NCI-H1930 (cell line): ENCODE measurements at regions not wholly inside any gene's neighbourhood (a gene's known extent, or its start where the extent isn't known, plus 50 kb on each side); places are given as distances from the start of the nearest gene placed in this dataset.

Experiments used
- DNase-seq, 2 experiments: peaks; one replicate each; lab custom pipeline; 2025; lab: John Stamatoyannopoulos, UW

DNA sequence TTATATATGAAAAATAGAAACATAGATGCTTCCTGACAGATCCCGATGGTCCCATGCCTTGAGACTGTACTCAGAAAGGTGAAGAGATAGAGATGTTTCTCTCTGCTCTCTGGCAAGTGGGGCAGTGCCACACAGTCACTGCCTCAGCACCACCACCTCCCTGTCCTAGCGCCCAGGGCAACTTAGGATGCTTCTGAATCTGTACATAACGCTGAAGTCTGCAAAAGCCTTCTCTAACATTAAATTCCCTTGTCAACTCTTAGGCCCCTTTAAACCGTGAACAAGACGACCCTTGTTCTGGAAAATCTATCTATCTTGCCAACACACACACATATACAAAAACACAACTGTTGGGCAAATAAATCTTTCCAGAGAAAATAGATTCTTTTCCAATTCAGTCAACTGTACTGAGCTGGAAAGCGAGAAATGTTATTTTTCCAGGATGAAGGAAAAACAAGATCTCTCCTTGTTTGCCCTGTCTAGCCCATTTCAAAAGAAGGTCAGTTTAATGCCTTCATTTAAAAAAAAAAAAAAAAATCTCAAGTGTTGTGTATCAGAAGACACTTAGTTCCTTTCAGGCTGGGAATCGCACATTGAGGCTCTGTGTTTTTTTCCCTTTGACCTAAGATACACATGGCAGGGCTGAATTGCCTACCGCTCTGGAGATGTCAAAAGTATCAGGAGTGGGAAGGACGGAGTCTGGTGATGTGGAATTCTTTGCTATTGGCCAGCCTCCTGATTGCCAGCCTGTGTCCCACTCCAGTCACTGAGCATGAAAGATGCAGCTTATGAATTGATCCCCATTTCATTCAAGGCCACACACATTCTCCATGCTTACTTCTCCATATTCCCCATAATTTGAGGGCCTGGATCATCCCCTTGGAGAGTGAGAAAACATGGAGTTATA lies 241.4 kb downstream of the LACC1 start:
- DNase-seq = no peak

DNA sequence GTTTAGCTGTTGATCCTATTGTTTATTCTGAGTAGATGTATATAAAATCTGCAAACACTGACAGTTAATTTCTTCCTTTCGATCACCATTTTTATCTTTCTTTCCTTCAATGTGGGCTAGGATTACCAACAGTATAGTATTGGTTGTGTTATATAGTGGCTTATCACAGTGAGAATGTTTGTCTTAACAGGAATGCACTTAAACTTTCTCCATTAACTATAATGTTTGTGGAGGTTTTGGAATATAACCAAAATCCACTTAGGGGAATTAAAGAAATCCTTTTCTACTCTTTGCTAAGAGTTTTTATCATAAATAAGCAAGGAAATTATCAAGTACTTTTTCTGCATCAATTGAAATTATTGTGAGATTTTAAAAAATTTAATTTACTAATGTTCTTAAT lies 244.6 kb downstream of the LACC1 start:
- no peak for DNase-seq

DNA sequence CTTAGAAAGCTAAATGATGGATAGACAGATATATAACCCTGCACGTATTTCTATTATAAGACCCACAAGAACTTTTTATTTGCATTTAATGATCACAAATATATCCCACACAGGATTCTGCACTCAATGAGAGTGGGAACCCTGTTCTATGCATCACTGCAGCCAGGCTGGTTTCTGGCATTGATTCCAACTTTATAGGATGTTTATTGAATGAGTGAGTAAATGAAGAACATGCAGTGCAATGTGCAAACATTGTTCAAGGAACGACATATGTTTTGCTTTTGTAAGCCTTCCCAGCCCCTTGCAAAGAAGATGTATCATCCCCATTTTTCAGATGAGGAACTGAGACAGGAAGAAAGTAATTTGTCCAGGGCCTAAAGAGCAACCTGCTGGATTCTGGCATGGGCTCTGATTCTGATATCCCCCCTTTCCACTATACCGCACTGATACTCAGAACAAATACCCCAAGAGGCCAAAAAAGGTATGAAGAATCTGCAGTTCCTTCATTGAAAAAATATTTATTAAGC lies 246.3 kb downstream of the LACC1 start:
- no peak for DNase-seq

DNA sequence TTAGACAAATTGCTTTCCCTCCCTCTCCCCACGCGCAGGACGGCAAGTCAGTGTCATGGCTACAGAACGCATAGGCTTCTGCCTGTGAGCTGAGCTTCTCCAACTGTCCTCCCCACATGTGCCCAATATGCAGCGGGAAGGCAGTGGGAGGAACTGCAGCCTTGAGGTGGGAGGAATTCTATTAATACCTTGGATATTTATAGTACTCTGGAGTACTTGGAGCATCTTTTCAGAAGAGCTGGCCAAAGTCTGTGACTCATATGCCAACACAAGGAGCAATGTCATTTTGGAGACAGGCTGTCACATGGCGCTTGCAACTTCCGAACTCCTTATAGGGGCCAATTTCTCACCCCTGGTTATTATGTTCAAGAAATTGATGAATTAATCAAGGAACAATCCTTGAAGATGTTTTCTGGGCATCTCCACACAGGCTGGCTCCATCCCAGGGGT lies 245.0 kb upstream of the SERP2 start:
- DNase-seq = no peak

DNA sequence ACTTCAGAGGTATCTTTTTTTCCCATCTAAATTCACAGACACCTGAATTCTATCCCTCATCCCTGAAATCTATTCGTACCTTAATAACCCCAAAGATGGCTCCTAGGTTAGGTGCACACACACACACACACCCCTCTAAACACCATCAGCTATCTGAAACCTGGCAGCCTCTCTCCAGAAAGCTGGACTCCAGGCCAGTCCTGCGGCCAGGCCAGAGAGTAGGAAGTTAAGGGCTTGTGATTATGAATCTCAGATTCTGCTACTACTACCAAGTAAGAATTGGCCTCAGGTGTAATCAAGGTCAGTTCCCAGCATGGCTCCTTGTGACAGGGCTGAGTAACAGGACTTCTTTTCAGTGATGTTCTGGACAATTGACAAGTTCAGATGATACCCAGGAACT lies 244.2 kb upstream of the SERP2 start:
- no peak for DNase-seq

DNA sequence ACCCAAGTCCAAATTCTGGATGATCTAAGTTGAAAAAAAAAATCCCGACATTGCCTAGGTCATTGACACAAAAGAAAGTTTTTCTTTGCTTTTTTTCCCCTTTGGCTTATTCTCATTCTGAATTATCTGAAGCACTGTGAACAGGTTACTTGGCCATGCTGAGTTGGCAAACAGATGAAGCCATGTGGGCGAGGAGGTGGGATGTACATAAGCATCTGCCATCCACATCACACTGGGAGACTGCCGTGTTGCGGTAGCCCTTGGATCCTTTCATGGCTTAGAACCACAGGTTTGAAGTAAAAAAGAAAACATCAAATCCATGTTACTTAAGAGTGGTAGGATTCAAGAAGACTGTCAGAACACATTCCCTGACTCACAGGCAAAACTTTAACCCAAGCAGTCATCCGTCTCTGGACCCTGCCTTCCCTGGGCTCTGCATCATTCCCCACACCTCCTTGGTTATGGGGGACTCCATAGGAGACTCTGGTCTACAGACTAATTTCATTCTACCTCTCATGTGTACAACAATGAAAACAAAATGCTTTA lies 242.5 kb upstream of the SERP2 start:
- DNase-seq = no peak

DNA sequence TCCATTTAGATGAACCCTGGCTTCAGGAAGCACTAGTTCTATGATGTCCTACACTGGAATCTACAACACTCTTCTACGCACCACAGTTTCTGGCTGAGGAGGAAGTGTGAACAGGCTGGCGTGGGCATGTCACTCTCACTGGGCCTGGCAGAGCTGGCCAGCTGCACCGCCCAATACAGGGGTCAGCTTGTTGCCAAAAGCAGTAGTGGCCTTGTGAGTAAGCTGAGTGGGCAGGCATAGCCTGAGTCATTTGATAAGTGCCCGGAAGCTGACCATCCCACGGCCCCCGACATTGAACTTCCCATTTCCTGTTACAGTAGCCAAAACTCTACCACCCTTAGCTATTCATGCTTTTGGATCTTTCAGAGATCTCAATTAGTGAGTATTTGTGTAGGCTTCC lies 240.9 kb upstream of the SERP2 start:
- DNase-seq = no peak

DNA sequence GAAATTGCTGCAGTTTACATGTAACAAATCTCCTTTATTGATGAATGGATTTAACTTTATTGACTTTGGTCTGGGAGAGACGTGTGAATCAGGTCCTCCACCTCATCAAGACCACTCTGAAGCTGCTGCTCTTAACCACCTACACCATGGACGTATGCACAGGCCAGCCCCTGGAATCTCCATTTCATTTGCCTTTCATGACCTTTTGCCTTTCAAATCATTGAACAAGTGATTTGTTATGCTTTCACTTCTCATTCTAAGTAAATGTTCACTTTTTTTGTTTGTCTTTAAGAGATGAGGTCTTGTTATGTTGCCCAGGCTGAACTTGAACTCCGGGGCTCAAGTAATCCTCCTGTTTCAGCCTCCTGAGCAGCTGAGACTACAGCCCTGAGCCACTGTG lies 240.0 kb upstream of the SERP2 start:
- no peak for DNase-seq

DNA sequence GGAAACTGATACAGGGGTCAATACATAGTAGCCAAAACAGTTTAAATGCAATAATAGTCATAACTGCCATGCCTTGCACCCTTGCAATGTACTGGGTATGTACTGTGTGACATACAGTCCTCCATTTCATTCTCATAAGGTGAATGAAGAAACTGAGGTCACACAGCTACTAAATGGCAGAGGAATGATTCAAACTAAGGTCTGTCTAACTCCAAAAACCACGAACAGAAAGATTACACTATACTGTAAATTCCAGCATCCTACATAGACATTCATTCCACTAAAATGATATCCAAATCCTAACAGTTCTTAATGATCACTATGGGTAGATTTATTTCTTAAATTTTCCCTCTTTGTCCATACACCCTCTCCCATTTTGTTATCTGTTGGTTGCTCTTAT lies 238.1 kb upstream of the SERP2 start:
- no peak for DNase-seq

DNA sequence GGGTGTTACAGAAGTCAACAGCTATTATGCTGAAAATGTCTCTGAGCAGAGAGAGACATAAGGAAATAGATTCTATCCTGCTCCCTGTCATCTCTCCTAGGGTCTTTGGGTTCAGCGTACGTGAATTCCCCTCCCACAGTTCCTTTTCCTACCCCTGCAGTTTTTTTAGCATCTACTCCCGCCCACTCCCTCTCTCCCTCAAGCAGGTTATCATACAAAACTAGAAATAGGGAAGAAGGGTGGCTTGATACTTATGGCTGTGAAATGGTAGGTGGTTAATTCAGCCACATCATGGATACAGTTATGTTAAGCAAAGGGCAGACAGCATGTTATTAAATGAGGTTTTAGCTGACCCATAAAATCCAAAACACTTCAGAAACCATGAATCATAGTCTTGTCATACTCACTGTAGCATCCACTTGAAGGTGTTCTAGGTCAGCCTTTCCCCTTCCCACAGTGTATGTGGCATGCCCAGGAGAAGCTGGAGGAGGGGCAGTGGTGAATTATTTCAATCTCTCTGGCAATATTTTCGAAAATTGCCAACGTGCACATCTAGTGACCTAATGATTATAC lies 236.8 kb upstream of the SERP2 start:
- DNase-seq = no peak

DNA sequence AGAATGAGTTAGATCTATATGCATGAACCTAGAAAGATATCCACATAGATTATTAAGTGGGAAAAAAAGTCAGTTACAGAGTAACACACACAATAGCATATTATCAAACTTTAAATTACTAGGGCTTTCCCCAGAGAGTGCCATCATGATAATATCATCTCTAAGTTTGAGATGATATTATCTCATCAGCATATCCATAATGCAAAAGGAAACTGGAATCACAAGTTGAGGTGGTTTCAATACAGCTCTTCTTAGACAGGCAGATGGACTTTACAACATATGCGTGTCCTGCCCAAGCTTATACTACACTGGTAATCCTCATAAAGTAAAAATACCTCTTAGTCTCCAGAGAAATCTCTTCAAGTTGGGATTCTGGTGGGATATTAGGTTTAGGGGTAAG lies 236.2 kb upstream of the SERP2 start:
- DNase-seq = no peak

DNA sequence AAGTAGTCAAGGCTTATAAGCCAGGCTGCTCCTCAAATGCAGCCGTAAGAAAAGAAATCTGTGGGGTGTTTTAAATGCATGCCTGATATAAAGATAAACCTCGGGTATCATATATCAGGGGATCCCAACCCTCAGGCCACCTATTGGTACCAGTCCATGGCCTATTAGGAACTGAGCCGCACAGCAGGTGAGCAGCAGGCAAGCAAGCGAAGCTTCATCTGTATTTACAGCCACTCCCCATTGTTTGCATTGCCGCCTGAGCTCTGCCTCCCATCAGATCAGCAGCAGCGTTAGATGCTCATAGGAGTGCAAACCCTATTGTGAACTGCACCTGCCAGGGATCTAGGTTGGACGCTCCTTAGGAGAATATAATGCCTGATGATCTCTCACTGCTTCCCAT lies 233.5 kb upstream of the SERP2 start:
- DNase-seq = peak; percentile 91 to 93

DNA sequence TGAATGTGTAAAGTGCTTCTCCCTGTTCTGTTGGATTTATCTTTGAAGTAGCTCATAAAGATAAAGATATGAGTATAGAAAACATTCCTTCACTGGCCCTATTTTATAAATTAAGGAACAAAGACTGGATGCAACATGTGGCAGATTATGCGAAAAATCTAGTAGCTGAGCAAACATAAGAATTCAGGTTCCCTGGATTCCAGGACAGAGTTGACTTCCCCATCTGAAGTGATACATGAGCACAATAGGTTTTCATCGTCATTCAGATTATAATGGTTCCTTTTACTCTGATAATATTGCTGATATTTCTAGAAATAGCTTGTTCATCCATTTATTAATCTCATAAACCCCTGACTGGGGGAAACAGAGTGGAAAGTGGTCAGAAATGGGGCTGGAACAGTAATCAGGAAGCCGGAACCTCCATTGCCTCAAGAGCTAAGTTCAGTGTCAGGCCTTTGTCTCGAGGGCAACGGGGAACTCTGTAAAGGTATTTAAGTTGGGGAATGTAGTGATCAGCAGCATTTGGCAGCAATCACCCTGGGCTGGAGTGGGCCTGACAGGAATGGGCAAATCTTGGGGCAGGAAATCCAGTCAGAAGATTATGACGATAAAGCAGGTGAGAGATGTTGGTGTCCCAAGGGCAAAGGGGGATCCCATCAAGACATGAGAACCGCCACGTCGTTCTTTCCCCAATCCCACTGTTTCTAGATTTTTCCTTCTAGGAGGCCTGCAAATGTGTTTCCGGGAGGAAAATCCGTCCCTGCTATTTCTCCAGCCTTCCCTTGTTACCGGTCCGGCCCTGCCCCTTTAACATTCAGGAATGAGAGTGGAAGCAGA lies 232.5 kb upstream of the SERP2 start:
- no peak for DNase-seq

DNA sequence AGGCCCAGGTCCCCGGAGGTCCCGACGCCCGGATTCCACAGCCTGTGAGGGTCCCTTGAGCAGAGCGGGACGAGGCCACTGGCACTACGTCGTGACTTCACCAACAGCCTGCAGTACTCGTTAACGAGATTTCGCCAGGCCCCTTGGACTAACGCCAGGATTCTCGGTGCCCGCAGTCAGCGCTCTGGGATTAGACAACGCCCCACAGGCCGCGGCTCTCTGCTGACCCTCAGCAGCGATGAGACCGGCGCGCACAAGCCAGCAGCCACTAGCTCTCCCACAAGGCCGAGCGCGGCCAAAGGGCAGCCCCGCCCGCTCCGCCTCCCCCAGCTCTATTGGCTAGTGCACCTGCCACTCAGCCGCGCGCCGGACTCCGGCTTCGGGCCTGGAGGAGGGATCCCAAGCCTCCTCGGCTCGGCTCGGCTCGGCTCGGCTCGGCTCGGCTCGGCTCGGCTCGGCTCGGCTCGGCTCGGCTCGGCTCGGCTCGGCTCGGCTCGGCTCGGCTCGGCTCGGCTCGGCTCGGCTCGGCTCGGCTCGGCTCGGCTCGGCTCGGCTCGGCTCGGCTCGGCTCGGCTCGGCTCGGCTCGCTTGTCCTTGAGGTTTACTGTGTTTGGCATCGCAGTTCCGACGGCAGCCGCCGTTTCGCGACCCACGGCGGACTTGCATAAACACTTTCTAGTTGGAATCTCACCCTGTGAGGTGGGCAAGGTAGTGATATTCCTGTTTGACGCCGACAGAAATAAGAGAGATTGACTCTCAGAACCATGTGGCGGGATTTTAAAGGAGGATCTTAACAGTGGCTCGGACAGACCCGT lies 231.7 kb upstream of the SERP2 start:
- peak; percentile 94 to 96 for DNase-seq

DNA sequence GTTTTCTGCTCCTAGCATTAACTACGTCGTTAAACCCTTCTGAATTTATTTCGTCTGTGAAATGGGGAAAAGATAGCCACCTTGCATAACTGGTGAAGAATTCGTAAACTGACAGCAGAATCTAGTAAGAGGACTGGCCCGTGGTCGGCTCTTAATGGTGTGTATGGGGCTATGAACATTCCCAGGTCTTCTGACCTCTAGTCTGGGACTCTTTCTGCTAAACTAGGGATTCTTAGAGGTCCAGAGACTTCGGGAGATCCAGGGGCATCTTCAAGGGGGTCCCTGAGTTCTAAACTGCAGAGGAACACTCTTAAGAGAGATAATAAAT lies 231.1 kb upstream of the SERP2 start:
- no peak for DNase-seq

DNA sequence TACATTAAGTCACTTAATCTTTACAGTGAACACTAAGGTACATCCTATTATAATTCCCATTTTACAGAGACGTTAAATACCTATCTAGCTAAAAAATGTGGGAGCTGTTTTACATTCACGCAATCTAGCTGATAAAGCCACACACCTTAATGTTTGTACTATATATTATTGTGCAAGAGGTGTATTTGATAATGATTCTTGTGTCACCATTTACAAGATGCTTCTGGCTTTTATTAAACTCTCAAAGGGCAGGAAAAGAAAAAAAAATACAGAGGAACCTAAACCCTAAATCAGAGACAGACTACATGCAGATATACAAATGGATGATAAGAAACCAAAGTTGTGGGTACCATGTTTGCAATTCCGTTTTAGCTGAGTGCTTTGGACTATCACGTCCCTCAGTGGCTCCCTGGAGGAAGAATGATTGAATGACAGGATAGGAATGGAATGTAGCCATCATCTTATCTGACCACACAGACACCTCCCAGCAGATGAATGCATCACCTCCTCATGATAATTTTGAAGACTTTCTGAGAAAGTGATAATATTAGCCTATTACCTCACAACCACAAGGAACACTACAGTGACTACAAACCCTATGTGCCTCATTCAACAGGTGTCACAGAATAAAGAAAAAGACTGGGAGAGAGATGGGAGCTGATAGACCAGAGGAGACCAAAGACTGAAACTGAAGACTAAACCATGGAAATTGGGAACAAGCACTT lies 230.5 kb upstream of the SERP2 start:
- no peak for DNase-seq

DNA sequence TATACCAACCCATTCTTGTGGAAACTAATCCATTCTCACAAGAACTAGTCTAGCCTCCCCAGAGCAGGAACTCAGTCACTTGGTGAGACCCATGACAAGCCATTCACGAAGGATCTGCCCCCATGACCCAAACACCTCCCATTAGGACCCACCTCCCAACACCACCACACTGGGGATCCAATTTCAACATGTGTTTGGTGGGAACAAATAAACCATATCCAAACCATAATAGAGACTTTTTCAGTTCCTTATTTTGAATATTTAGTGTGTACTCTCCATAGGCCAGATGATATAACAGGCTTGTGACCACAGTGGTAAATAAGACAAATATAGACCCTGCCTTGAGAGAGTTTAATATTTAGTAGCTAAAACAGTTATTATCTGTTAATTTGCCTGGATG lies 227.5 kb upstream of the SERP2 start:
- no peak for DNase-seq

DNA sequence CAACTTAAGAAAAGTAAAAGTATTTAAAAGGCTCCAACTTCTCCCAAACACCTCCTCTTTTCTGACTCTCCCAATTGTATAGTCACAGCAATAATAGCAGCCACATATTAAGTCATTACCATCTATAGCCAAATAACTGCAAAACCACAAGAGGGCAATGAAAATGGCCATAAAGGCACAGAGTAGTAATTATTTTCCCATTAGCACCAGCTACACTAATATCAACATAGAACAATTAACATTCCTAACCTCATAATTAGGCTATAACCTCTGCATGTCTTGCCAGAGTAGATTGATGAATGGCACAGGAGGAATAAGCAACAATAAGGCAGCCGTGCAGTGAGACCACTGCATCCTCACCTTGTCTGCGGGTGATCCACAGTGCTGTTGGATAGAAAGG lies 226.4 kb upstream of the SERP2 start:
- DNase-seq = no peak

DNA sequence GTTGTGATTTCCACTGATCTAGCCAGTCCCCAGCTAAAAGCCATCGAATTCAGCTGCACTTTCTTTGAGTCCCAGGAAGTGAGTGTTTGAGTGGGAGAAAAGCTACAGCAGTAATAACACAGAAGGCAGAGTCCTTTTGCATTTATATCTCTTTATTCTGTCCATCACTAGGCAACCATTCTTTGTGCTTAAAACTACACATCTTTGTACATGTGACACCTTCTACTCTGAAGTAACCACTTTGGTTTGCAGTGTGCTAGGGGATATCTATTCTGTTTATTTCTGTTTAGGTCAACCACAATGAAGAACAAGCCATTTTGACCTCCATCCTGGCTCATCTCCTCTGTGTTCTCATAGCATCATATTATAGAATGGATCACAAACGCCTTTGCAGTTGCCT lies 226.0 kb upstream of the SERP2 start:
- DNase-seq = no peak

DNA sequence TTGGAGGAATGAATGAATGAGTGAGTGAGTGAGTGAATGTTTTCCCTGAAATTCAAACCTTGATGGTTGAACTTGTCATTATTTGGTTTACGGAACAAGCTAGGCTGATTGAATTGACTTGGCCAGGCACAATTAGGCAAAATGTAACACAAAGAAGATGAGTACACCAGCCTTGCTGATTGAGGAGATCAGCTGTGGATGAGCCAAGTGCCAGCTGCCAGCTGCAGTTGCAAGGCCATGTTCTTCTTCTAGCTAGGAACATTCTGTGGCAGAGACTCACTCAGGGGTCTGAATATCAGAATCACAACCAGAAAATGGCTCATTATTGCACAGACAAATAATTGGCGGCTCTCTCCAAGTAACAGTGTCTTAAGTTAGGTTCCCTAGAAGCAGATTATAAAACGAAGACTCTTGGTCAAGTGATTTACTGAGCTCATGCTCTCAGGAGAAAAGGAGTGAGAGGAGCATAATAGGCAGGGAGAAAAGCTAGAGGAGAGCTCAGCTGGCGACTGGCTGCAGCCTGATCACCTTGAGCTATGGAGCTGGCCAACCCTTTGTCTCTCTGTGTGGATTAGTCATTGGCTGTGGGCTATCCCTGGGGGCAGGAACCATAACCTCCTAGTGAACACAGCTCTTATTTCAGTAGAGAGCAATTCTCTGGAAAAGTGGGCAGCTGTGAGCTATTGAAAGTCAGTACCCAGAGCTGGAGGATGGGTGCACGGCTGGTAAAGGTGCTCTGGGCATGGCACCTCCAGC lies 225.3 kb upstream of the SERP2 start:
- peak; percentile 17 to 43 for DNase-seq
